ENCODE measurements at regions not wholly inside any gene's neighbourhood (a gene's known extent, or its start where the extent isn't known, plus 50 kb on each side); places are given as distances from the start of the nearest gene placed in this dataset.
"Not testable (repeated sequence)": the region's sequence is repeated elsewhere in the genome, so short reads cannot be mapped to it uniquely, and the experiment has no call there.

DNA sequence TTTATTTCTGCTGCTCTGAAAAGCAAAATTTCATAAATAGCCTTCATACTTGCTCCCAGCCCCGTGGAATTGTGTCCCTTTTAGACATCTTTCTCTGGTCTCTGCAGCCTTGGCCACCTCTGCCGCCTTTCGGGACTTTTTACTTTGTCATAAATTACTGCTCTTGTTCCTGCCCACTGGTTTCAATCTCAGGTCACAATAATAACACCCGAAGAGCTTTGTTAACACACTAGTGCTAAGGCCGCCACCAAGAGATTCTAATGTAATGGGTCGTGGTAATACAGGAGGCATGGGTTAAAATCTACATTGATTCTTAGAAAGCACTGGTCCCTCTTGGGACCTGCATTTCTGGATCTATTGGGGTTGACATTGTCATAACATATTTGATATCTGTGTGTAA is 276.0 kb upstream of the VWC2 start:
- DNase-seq (no peak), ATAC-seq (no peak)
- Mint-ChIP-seq H3K27ac (no peak overlapping the region), H3K4me3 (no peak overlapping the region), H3K27me3 (no peaks in the 10 kb centered on the region), H3K4me1 (no peaks in the 10 kb centered on the region), H3K9me3 (peaks cover 0 to 1% of the 10 kb centered on the region in 2 donors)

DNA sequence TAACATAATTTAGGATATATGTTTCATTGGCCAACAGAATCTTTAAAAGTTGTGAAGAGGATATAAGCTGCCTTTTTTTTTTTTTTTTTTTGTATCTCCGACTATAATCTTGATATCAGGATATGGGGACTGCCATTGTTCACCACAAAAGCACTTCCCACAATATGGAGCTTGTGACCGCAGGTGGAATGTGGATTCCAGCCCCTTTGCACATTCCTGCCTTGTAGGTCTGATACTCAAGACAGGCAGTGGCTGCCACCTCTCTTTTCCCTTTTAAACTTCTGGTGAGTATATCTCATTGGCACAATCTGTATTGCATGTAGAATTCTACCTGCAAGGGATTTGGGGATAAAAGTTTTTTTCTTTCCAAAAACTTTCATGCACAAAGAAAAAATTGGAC is 272.7 kb upstream of the VWC2 start:
- H3K4me1 Mint-ChIP-seq = no peaks in the 10 kb centered on the region
- no peak for DNase-seq
- no peak overlapping the region for H3K4me3 Mint-ChIP-seq
- ATAC-seq = no peak
- H3K9me3 Mint-ChIP-seq = peaks cover 0 to 4% of the 10 kb centered on the region in 2 donors
- H3K27ac Mint-ChIP-seq = no peak overlapping the region
- no peaks in the 10 kb centered on the region for H3K27me3 Mint-ChIP-seq

- H3K27me3 Mint-ChIP-seq, DNase-seq, H3K9me3 Mint-ChIP-seq, H3K4me3 Mint-ChIP-seq, H3K4me1 Mint-ChIP-seq, H3K27ac Mint-ChIP-seq, ATAC-seq: not testable (repeated sequence)
Measured at GRCh38 chr7:49507206-49507605, 266.2 kb upstream of the VWC2 start.

DNA sequence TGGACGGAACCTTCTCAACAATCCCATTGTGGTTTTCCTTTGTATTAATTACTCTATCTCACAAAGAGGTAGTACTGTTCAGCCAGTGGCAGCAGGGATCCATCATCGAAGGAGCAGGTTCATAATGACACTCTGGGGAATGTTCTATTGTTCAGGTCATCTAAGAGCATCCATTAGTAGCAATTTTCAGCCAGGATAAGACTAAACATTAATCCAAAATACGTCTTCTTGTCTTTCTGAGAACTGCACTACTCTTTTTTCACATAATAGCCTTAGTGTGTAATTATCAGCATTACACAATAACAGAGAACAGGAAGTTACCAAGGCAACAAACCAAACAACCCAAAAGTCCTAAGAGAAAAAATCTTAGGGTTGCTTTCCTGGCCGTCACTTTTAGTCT is 259.5 kb upstream of the VWC2 start:
- Mint-ChIP-seq H3K27ac (no peak overlapping the region), H3K4me3 (no peak overlapping the region), H3K4me1 (no peaks in the 10 kb centered on the region), H3K9me3 (peaks cover 0 to 5% of the 10 kb centered on the region in 2 donors), H3K27me3 (no peaks in the 10 kb centered on the region)
- ATAC-seq (no peak), DNase-seq (no peak)

GRCh38 chr7:49520951-49521350 is 252.5 kb upstream of the VWC2 start:
- H3K9me3 Mint-ChIP-seq = no peaks in the 10 kb centered on the region
- no peaks in the 10 kb centered on the region for H3K4me1 Mint-ChIP-seq
- no peak overlapping the region for H3K4me3 Mint-ChIP-seq
- H3K27ac Mint-ChIP-seq = no peak overlapping the region
- no peaks in the 10 kb centered on the region for H3K27me3 Mint-ChIP-seq
- DNase-seq (no peak), ATAC-seq (no peak)

- Mint-ChIP-seq H3K27me3 (no peaks in the 10 kb centered on the region), H3K4me3 (no peak overlapping the region), H3K9me3 (no peaks in the 10 kb centered on the region), H3K27ac (no peak overlapping the region), H3K4me1 (no peaks in the 10 kb centered on the region)
- DNase-seq (no peak), ATAC-seq (no peak)
Measured at GRCh38 chr7:49522111-49522510, 251.3 kb upstream of the VWC2 start.

DNA sequence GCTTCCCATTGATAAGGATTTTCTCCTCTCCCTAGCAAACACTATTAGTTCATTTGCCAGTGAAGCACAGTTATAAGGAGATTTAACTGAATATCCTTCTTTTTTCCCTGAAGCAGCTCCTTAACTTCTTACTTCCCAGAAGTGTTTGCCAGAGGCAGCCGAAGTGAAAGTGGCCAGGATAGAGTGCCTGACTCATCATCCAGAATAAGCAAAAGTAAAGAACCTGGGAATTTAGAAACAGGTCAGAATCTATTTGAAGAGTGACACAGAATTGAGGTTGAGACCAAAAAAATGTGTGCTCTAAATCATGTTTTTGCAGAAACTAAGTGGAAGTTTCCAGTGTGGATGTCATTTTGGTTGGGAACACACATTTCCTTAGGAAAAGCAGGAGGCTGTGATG is 249.6 kb upstream of the VWC2 start:
- ATAC-seq (no peak), DNase-seq (no peak)
- Mint-ChIP-seq H3K9me3 (peaks cover 0 to 10% of the 10 kb centered on the region in 2 donors), H3K27ac (no peak overlapping the region), H3K27me3 (no peaks in the 10 kb centered on the region), H3K4me3 (no peak overlapping the region), H3K4me1 (no peaks in the 10 kb centered on the region)

- no peak for DNase-seq
- ATAC-seq = no peak
- H3K4me1 Mint-ChIP-seq = no peaks in the 10 kb centered on the region
- H3K27ac Mint-ChIP-seq = no peak overlapping the region
- H3K9me3 Mint-ChIP-seq = peaks cover 0 to 10% of the 10 kb centered on the region in 2 donors
- no peak overlapping the region for H3K4me3 Mint-ChIP-seq
- H3K27me3 Mint-ChIP-seq = no peaks in the 10 kb centered on the region
Measured at GRCh38 chr7:49527182-49527581, 246.3 kb upstream of the VWC2 start.

- ATAC-seq (no peak), DNase-seq (no peak)
- Mint-ChIP-seq H3K9me3 (peaks cover 0 to 10% of the 10 kb centered on the region in 2 donors), H3K27ac (no peak overlapping the region), H3K4me3 (no peak overlapping the region), H3K27me3 (no peaks in the 10 kb centered on the region), H3K4me1 (no peaks in the 10 kb centered on the region)
Measured at GRCh38 chr7:49530481-49530880, 243.0 kb upstream of the VWC2 start.

GRCh38 chr7:49563693-49564378 is 209.6 kb upstream of the VWC2 start:
- peaks cover 0 to 41% of the 10 kb centered on the region in 2 donors for H3K9me3 Mint-ChIP-seq
- no peak for ATAC-seq
- no peak overlapping the region for H3K4me3 Mint-ChIP-seq
- no peak overlapping the region for H3K27ac Mint-ChIP-seq
- DNase-seq = no peak
- no peaks in the 10 kb centered on the region for H3K27me3 Mint-ChIP-seq
- no peaks in the 10 kb centered on the region for H3K4me1 Mint-ChIP-seq

DNA sequence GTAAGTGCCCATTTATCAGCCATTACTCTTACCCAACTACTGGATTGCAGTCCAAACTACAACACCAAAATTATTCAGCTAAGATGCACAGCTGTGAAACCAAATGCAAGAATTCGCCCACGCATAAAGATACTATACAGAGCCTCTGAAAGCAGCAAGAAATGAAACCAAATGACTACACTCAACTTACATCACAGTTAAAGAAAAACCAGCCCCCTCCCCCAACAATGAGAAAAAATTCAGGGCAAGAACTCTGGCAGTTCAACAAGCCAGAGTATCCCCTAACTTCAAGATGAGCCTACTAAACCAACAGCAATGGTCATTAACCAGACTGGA is 209.1 kb upstream of the VWC2 start:
- H3K27me3 Mint-ChIP-seq = no peaks in the 10 kb centered on the region
- peaks cover 0 to 41% of the 10 kb centered on the region in 2 donors for H3K9me3 Mint-ChIP-seq
- H3K4me1 Mint-ChIP-seq = no peaks in the 10 kb centered on the region
- H3K27ac Mint-ChIP-seq = no peak overlapping the region
- ATAC-seq (no peak), DNase-seq (no peak)
- H3K4me3 Mint-ChIP-seq = no peak overlapping the region

DNA sequence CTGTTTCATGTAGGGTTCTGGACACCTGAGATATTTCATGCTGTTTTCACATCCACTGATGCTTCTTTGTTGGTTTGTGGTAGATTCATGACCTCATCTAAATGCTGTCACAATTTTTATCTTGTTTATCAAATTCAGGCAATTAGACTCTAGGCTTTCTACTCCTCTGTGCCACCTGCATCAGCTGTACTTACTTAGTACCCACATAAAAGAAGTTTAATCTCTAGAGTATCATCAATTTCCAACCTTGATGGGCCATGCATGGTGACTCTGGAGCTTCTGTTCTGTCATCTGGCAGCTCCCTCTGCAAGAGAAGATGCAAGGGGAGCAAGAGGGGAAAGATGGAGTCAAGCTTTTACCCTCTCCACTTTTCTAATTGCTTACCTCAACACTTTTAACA is 195.9 kb upstream of the VWC2 start:
- Mint-ChIP-seq H3K4me3 (no peak overlapping the region), H3K9me3 (peaks cover 6 to 24% of the 10 kb centered on the region in 2 donors), H3K27ac (no peak overlapping the region), H3K4me1 (no peaks in the 10 kb centered on the region), H3K27me3 (no peaks in the 10 kb centered on the region)
- DNase-seq (no peak), ATAC-seq (no peak)

- no peak for ATAC-seq
- H3K9me3 Mint-ChIP-seq = peaks cover 14 to 21% of the 10 kb centered on the region in 2 donors
- no peak for DNase-seq
- H3K4me1 Mint-ChIP-seq = no peaks in the 10 kb centered on the region
- H3K27me3 Mint-ChIP-seq = no peaks in the 10 kb centered on the region
- no peak overlapping the region for H3K4me3 Mint-ChIP-seq
- H3K27ac Mint-ChIP-seq = no peak overlapping the region
Measured at GRCh38 chr7:49579408-49579807, 194.0 kb upstream of the VWC2 start.

DNA sequence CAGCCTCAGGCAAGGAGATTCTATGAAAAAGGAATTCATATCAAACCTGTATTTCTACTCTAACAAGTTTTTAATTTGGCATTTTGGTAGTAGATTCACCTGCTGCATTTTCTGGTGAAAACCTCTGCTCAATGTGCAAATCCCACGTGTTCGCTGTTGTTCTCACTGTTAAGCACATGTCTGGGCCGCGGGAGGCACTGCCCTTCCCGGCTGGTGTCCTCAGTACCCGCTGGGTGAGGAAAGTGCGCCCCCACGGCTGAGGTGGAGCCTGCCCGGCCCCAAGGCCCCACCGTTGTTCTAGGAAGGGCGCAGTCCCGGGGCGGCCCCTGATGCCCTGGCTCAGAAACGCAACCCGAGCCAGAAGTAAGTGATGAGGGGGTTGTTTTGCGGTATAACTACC is 193.4 kb upstream of the VWC2 start:
- no peaks in the 10 kb centered on the region for H3K4me1 Mint-ChIP-seq
- peaks cover 14 to 21% of the 10 kb centered on the region in 2 donors for H3K9me3 Mint-ChIP-seq
- no peak for ATAC-seq
- H3K4me3 Mint-ChIP-seq = no peak overlapping the region
- no peak overlapping the region for H3K27ac Mint-ChIP-seq
- DNase-seq = no peak
- H3K27me3 Mint-ChIP-seq = no peaks in the 10 kb centered on the region

DNA sequence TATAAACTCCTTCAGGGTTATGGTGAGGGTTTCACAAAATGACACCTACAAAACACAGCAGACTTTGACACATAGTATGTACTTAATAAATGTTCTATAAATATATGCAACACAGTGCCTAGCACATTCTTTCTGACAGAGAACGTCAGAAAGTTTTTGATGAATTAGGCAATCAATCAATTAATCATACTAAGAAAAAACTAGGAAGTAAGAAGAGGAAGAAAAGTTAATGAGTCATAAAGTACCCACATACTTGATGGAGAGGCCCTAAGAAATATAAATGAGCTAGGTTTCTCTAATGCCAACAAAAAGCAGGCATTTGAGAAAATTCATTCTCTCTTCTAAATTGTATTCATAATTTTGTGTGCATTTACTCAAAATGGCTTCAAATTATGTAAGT is 192.7 kb upstream of the VWC2 start:
- ATAC-seq = no peak

GRCh38 chr7:49583440-49583839 is 190.0 kb upstream of the VWC2 start:
- ATAC-seq = no peak
- H3K9me3 Mint-ChIP-seq = peaks cover 14 to 19% of the 10 kb centered on the region in 2 donors
- no peak overlapping the region for H3K4me3 Mint-ChIP-seq
- DNase-seq = no peak
- H3K4me1 Mint-ChIP-seq = no peaks in the 10 kb centered on the region
- H3K27me3 Mint-ChIP-seq = no peaks in the 10 kb centered on the region
- no peak overlapping the region for H3K27ac Mint-ChIP-seq

More for the DNA sequence above, 192.7 kb upstream of the VWC2 start:
- H3K27me3 Mint-ChIP-seq = no peaks in the 10 kb centered on the region
- H3K9me3 Mint-ChIP-seq = peaks cover 14 to 21% of the 10 kb centered on the region in 2 donors
- H3K27ac Mint-ChIP-seq = no peak overlapping the region
- no peaks in the 10 kb centered on the region for H3K4me1 Mint-ChIP-seq
- no peak overlapping the region for H3K4me3 Mint-ChIP-seq
- no peak for DNase-seq

Measured in stimulated activated naive CD8-positive, alpha-beta T cell treated with anti-CD3 and anti-CD28 coated beads, Interleukin-15, amount 100 ng/mL, for 72 hours (primary cell).